ENCODE measurements at regions not wholly inside any gene's neighbourhood (a gene's known extent, or its start where the extent isn't known, plus 50 kb on each side); places are given as distances from the start of the nearest gene placed in this dataset.

DNA sequence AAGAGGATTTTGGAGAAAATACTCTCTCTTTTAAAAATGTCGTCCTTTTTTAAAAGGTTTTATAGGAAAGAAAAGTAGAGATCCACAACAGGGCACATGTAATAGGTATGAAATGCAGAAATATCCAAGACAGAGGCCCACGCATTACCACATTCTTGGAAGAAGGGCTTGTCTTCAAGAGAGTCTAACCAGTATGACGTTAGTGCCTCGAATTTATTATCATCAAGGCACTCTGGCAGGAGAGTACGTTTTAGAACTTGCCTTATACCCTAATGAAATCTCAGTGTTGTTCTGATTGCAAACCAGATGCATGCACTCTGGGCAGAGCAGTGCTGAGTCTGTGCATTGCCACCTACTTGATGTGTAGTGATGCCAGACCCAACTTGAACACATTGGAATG is 342.6 kb upstream of the NFE2L3 start:
- no peak for TF ChIP-seq EZH2 (IDR thresholded peaks at IDR 0.05; ENCODE audit: low read length, missing control alignments)
- TF ChIP-seq, protein P1, sequence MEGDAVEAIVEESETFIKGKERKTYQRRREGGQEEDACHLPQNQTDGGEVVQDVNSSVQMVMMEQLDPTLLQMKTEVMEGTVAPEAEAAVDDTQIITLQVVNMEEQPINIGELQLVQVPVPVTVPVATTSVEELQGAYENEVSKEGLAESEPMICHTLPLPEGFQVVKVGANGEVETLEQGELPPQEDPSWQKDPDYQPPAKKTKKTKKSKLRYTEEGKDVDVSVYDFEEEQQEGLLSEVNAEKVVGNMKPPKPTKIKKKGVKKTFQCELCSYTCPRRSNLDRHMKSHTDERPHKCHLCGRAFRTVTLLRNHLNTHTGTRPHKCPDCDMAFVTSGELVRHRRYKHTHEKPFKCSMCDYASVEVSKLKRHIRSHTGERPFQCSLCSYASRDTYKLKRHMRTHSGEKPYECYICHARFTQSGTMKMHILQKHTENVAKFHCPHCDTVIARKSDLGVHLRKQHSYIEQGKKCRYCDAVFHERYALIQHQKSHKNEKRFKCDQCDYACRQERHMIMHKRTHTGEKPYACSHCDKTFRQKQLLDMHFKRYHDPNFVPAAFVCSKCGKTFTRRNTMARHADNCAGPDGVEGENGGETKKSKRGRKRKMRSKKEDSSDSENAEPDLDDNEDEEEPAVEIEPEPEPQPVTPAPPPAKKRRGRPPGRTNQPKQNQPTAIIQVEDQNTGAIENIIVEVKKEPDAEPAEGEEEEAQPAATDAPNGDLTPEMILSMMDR (conservative IDR thresholded peaks at IDR 0.05 in 1 of 2, IDR thresholded peaks at IDR 0.05 in 1 of 2; ENCODE audit: low read depth in 1 of 2, low read length in 2 of 2): no peak
